COLO829 (cell line): ENCODE measurements at regions not wholly inside any gene's neighbourhood (a gene's known extent, or its start where the extent isn't known, plus 50 kb on each side); places are given as distances from the start of the nearest gene placed in this dataset.

Experiments
- DNase-seq: peaks from one replicate; pipeline ENCODE4 v3.0.0; 2012; ENCODE audit warnings: low spot score

DNA sequence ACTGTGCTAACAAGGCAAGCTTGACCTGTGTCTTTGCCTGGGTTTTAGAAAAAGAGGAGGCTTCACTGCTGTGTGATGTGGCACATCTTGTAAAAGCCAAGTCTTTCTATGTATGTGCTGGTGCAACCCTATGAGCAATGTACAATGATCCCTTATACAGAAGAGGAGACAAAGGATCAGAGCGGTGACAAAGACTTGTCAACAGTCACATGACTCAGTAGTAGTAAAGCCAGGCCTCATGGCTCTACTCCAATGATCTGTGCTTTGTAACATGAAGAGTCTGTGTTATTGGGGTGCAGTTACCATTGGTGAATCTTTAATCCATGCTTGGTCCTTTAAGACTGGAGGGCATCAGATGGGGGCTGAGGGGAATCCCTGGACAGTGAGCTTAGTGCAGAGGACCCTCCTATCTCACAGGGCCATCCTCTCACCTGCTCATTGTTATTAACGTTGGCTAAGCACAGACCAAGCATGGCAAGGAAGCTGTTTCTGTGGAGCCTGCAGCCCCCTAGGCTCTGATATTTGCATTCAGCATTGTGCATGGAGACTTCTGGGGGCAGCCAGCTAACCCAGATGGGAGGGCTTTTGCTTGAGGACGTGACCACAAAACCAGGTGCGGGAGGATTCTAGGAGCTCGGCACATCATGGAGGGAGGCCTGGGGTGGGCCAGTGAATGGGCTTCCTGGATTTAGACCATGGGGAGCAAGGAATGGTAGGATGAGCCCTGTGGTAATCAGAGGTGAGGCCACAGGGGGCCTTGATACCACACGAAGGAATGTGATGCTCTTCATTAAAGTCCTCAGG is 308.8 kb upstream of the ZNF32 start:
- no peak for DNase-seq

DNA sequence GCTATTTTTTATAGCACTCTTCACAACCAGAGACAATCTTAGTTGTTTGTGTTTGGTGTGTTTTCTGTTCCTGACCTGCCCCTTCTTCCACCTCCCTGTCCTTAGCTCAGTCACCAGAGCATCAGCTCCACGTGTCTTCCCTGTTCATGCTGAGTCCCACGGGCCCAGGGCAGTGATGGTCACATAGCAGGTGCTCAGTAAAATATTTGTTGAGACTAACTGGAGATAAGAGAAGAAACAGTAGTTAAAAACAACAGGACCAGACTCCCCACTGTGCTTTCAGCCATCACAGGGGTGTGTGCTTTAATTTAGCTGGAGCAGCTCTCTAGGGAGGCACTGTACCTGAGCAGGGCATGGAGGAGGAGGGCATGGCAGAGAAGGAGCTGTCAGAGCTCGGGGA is 307.3 kb upstream of the ZNF32 start:
- no peak for DNase-seq

DNA sequence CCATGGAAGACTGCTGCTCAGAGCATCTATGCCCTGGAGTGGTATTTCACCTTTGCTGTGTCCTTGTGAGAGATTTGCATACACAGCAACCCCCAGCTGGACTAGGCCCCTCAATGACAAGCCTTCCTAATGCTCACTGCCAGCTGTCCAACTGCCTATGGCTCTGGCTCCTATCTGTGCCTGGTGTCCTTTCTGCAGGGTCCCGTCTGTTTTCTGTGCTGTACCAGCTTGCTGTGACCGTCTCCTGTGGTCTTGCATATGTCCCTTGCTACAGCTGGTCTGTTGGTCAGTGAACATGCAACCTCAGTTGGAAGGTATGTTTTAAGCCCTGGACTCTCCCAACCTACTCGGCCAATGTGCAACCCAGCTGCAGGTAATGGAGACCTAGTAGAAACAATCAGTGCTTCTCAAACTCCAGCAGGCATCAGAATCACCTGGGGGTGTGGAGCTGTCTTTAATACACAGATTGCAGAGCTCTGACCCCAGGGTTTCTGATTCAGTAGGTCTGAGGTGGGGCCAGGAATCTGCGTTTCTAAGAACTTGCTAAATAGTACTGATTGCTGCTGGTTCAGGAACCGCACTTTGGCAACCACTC is 306.4 kb upstream of the ZNF32 start:
- no peak for DNase-seq

DNA sequence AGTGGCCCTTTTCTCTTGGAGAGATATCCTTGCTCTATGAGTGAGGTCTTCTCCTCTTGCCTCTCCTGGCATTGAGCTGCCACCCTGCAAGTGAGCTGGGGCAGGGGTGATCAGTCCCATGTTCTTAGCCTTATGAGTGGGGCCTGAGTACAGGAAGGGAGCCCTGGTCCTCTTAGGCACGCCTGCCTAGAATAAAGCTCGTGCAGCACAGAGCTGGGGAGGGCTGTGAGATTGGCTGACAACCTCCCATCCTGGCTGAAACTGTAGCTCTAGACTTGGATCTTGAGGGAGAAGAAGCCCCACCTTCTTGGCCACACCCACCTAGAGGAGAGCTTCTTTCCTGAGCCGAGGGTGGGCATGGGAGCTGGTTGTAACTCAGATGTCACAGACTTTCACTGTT is 305.0 kb upstream of the ZNF32 start:
- DNase-seq = no peak

DNA sequence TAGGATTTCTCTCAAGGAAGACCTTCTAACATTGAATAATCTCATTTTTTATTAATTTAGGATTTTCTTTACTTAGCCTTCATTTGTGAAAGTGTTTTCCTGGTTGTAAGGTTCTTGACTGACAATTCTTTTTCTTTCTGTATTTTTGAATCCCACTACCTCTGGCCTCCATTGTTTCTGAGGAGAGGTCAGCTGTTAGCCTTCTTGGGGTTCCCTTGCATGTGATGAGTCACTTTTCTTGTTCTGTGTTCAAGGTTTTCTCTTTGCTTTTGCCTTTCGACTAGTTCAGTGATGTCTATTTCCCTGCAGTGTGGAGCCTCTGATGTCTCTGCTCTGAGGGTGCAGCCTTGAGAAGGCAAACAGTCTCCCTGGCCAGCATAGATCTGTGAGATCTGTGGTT is 304.1 kb upstream of the ZNF32 start:
- no peak for DNase-seq

DNA sequence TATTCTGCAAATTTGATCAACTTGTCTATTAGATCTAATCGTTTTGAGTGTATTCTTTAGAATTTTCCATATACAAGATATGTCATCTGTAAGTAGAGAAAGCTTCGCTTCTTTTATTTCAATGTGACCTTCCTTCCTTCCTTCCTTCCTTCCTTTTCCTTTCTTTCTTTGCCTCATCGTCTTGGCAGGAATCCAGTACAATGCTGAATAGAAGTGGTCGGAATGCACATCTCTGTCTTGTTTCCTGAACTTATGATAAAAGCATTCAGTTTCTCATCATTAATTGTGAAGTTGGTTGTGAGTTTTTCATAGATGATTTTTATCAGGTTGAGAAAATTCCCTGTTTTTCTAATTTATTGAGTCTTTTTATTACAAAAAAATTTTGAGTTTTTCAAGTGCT is 300.7 kb upstream of the ZNF32 start:
- DNase-seq = no peak

DNA sequence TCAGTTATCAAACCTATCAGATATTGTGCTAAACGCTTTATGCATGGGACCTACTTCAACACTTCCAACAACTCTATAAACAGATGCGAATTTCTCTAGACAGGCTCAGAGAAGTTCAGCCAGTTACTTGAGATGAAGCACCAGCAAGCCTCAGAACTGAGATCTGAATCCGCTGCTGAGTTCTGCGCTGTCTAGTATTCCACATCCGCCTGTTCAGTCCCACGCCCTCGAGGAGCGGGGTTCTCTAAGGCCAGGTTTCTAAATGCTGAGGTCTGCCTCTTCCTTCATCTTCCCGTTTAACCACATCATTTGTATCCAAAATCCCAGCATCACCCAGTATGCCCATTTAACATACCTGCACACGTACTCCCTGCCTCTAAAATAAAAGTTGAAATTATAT is 297.8 kb upstream of the ZNF32 start:
- no peak for DNase-seq

DNA sequence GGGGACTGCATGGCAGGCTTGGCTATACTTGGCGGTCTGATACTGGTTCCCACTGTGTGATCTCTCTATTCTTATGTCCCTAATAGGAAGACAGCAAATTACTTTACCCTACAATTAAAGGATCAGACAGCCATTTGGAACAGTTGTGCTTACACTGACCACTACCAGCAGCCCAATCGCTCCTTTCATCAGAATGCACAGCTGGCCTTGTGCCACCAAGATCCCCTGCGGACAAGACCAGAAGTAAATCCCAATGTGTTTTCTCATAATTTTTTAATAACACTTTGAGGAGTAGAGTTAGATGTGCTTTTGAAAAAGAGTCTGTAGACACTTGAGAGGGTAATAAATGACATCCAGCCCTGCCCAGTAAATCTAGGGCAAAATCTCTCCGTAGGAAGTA is 297.2 kb upstream of the ZNF32 start:
- DNase-seq = no peak

DNA sequence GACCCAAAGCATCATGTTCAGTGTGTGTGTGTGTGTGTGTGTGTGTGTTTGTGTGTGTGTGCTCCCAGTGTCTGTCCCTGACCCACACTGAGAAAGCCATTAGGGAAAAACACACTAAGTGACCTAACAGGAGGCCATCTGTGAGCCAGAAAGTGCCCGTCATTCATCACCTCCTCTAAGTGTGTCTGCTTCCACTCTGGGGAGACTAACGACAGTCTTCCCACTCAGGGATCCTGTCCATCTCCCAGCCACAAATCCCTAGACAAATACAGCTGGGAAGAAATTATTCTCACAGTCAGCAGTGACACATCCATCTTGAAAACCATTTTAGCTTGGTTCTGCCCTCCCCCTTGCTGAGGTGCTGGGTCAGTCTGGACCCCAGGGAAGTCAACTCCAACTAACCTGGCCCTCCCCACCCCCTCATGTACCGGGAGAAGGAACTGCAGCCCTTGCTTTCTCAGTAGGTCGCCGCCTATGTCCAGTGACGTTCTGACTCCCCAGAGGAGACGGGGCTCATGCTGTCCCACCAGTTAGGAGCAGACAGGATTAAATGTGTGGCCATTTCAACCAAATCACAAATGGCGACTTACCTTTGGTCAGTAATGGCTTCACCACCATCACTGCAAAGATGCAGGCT is 296.5 kb upstream of the ZNF32 start:
- no peak for DNase-seq

DNA sequence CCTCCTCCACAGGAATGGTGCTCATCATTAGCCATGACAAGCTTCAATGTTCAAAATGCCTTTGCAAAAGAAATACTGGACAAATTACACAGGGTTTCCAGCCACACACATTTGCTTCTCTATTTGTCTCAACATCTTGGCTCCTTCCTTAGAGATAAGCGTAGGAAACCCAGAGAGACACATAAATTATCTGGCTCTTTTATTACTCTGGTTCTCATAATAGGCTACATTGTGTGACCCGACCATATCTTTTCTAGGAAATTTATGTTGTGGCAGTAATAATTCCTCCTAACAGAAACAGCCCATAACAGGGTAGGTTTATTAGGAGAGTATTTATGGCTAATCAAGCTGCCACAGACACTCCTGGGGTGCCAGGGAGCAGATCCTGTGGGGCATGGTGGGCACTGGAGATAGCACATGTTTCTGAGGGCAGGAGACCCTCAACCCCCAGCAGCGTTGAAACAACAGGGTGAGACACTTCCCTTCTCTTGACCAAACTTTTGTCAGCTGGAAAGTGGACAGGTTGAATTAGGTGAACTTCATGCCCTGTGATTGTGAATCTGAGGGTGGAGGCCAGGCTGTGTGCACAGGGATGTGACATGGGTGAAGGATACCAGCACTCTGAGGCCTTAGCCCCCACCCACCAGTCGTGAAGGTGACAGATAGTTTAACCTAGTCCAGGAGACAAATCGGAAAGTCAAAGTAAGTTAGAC is 295.9 kb upstream of the ZNF32 start:
- DNase-seq = no peak

DNA sequence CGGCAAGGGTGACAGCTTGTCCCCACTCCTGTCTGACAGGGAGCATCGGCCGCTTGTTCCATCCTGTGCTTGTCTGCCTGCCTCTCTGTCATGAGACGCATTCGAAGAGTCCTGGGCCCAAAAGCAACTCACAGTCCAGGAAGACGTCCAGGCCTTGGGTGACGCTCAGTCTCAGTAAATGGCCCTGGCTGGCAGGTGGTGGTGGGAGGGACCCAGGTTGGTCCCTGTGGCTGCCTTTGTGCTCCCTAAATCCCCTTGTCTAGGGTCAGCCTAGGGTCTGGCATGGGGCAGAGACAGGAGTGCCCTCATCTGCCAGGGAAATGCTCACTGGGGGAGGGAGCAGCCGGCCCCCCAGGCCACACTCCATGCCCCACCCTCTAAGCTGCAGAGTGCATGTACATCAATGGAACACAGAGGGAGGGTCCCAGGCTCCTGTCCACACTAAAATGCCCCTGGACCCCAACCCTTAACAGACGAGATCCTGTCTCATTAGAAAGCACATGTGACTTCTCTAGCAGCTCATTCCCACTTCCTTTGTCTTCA is 295.2 kb upstream of the ZNF32 start:
- DNase-seq = no peak

DNA sequence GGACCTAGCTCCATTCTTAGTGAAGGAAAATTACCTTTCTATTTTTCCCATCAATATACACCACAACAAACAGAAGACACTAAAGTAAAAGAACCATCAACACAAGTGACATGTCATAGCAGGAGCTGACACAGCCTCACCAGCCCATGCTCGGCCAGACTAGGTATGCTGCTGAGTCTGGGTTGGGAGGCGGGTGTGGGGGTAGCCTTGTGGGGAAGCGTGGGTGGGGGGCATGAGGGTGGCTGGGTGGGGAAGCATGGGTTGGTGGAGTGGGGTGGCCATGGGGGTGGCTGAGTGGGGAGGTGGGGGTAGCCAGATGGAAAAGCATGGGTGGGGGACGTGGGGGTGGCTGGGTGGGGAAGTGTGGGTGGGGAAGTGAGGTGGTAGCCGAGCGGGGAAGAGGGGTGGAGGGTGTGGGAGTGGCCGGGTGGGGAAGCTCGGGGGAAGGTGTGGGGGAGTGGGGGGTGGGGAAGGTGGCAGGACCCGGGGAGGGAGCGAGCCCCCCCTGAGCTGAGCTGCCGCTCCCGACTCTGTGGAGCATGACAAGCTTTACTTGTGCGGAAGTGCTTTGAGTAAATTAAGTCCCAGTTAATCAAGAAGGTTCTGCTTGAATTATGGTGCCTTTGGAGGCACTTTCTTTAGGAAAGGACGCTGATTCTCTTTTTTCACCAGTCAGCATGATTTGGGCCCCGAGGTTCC is 294.6 kb upstream of the ZNF32 start:
- no peak for DNase-seq

DNA sequence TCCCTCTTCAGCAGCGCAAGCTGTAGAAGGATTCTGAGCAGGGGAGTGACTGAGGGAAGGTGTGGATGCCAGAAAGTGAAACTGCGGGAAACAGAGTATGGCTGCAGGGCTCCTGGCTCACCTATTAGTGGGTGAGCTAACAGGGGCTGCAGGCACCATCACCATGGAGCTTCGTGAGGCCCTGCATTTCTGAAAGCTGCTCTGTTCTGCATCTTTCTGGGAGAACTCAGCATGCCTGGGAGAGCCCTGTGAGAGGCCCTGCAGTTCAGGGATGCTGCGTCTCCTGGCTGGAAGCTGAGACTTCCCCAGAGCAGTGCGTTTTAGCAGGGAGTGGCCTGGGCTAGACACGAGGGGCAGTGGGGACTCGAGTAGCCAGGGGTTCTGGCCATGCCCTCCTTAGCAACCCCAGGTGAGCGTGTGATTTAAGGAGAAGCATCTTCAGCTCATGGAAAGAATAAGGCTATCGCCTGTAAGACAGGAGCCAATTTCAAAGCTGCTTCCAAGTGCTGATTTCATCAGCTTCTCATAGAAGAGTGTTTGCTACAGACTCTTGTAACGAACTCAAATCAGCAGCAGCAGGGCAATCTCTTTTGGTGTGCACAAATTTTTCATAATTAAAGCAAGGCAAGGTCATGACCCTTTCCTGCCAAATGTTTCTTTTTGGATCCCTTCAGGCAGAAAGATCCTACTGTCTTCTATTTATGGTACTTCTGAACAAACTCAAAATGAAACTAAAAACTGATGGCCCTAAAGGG is 293.6 kb upstream of the ZNF32 start:
- no peak for DNase-seq

DNA sequence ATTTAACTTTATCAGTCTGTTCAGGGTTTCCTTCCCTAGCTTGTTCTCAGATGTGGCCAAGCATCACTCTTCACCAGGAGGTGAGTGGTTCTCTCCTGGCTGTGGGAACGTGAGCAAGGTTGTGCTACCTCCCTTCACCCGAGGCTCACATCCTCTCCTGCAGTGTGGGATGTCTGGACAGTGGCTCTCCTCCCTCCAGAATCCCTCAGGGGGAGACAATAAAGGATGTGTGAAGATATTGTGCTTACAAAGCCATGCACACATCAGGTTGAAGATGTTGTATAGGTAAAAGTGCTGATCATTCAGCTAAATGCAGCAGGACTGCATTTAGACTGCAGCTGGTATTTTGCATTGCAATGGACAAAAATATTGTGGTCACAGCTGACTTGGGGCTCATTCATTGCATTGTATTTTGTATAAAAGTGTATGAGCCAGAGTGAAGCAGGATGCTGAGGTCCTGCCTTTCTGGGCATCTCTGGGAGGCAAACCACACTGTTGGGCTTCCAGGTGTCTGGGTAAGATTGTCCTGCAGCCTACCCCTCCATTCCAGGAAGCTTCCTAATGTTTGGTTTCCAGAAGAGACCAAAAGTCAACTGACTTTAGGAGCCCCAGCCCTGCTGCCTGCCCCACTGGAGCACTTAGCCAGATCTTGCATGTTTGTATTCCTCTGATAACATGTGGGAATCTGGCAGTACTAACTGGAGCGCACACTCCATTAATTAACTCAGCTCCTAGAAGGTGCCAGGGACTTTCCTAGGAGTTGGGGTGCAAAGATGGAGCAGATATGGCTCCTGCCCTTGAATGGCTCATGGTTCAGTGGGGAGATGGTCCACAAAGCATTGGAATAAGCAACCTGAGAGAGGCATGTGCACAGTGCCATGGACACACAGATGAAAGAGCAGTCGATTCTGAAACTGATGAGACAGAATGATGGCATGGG is 292.5 kb upstream of the ZNF32 start:
- DNase-seq = no peak

DNA sequence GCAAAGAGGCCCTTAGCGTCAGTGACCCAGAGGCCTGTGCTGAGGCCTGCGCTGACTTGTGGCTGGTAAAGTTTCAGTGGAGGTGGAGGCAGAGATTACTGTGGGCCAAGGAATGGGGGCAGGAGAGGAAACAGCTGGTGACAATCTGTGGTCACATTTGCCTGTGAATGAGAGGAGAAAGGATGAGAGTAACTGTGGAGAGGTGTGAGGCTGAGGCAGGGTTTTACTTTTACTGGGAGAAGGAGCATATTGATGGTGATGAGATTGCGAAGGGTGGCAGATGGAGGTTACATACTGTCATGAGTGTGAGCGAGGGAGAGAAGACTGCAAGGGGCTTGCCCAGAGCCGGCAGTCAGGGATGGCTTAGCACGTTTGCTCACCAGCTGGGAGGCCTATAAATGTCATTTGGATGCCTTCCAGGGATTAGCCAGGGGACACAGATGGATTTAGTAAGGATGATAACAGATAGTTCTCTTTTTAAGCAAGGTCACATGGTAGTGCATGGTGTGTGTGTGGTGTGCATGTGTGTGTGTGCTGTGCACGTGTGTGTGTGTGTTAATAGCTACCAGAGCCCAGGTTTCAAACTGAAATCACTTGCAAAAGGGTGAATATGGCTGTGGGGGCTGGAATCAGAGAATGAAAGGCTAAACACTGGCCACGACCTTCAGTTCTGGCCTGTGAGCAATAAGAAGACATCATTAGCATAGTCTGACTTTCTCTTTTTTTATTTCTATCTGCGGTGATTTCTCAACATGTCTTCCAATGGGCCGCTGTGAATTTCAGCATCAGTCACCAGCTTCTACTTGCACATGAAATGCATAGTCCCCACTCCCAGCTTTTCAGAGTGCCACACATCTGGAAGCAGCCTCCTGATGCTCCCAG is 291.5 kb upstream of the ZNF32 start:
- DNase-seq = no peak

DNA sequence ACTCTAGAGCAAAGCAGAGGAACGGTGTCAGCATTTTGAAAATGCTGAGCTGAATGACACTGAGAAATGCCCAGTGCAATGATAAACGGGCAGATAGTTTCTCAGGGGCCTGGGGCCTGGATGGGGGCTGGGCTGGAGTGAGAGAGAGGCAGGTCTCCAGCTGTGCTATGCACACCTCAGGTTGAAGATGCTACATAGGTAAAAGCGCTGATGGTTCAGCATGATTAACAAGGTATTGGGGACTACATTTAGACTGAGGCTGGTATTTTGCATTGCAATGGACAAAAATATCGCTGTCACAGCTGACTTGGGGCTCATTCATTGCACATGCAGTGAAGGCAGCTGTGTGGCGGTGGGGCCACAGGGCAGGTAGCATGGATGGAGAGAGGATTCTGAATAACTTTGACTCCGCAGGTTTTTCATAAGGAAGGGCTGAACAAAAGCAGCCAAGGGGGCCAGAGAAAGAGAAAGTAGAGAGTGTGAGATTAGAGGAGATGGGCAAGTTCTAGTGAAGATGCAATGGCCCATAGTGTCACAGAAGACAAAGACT is 290.8 kb upstream of the ZNF32 start:
- DNase-seq = no peak

DNA sequence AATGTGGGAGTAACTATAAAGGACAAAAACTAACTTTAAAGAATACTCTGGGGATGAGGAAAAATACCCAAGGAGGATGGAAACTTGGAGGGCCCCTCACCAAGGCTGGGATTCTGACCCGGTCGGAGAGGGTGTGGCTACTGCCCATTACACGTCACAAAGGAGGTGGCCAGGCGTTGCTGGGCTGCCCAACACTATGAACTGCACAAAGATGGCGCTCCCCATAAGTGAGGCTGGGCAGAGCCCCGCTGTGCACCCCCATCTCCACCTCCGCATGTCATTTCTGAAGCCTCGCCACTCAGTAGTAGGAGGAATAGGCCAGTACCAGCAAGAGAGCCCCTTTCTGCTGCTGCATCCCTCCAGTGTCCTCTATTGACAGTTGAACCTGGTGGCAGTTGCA is 290.1 kb upstream of the ZNF32 start:
- no peak for DNase-seq

DNA sequence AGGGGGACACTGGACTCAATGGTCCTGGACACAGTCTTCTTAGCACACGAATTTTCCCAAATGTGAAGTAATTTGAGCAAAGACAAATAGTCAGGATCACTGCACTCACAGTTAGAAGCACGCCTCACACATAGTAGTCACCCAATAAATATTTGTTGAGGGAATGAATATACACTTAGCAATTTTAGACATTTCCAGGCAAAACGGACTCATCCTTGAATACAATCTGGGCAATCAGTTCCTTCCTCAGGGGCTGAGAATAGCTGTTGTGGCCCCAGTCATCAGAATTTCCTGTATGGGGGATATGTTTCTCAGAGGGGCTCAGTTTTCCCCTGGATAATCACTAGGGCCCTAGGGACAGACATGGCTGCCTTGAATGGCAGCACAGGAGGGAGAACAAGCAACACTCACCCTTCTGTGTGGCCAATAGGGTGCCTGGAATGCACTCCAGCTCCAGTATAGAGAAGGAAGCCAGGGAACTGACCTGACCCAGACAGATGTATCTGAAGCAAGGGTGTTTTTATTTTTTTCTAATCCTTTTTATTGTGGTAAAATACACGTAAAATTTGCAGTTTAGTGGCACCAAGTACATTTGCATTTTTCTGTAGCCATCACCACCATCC is 282.7 kb upstream of the ZNF32 start:
- no peak for DNase-seq
